Iris pigment epithelial cell (primary cell): ENCODE measurements at regions not wholly inside any gene's neighbourhood (a gene's known extent, or its start where the extent isn't known, plus 50 kb on each side); places are given as distances from the start of the nearest gene placed in this dataset.
"Not testable (repeated sequence)": the region's sequence is repeated elsewhere in the genome, so short reads cannot be mapped to it uniquely, and the experiment has no call there.

Experiments used
- DNase-seq: peaks from one replicate; pipeline ENCODE4 v3.0.0-alpha.2; 2011; ENCODE audit warnings: low read depth

- DNase-seq: peak; percentile 81
Measured at GRCh38 chr5:89556215-89556913, 673.4 kb upstream of the MEF2C start.

- no peak for DNase-seq
Measured at GRCh38 chr5:89546657-89547056, 663.7 kb upstream of the MEF2C start.

- DNase-seq: no peak
Measured at GRCh38 chr5:89545626-89546025, 662.6 kb upstream of the MEF2C start.

- DNase-seq: no peak
Measured at GRCh38 chr5:89545076-89545475, 662.1 kb upstream of the MEF2C start.

- DNase-seq: no peak
Measured at GRCh38 chr5:89542736-89543135, 659.8 kb upstream of the MEF2C start.

GRCh38 chr5:89537800-89538199 is 654.8 kb upstream of the MEF2C start:
- DNase-seq: no peak

GRCh38 chr5:89536020-89536419 is 653.0 kb upstream of the MEF2C start:
- no peak for DNase-seq

- no peak for DNase-seq
Measured at GRCh38 chr5:89535411-89535810, 652.4 kb upstream of the MEF2C start.

GRCh38 chr5:89534331-89534730 is 651.3 kb upstream of the MEF2C start:
- DNase-seq: peak; percentile 4

GRCh38 chr5:89524785-89525184 is 641.8 kb upstream of the MEF2C start:
- DNase-seq: no peak

- not testable (repeated sequence) for DNase-seq
Measured at GRCh38 chr5:89523867-89524266, 640.9 kb upstream of the MEF2C start.

GRCh38 chr5:89520771-89521170 is 637.8 kb upstream of the MEF2C start:
- DNase-seq: no peak

- no peak for DNase-seq
Measured at GRCh38 chr5:89513299-89514044, 630.5 kb upstream of the MEF2C start.

- no peak for DNase-seq
Measured at GRCh38 chr5:89504051-89504450, 621.1 kb upstream of the MEF2C start.

- DNase-seq: no peak
Measured at GRCh38 chr5:89499787-89500186, 616.8 kb upstream of the MEF2C start.

GRCh38 chr5:89498699-89499098 is 615.7 kb upstream of the MEF2C start:
- no peak for DNase-seq

GRCh38 chr5:89493414-89493813 is 610.4 kb upstream of the MEF2C start:
- no peak for DNase-seq

- DNase-seq: no peak
Measured at GRCh38 chr5:89484962-89485361, 602.0 kb upstream of the MEF2C start.

- no peak for DNase-seq
Measured at GRCh38 chr5:89480406-89481007, 597.5 kb upstream of the MEF2C start.

GRCh38 chr5:89478851-89479250 is 595.9 kb upstream of the MEF2C start:
- DNase-seq: no peak

- DNase-seq: no peak
Measured at GRCh38 chr5:89473196-89473595, 590.2 kb upstream of the MEF2C start.

GRCh38 chr5:89471541-89471940 is 588.6 kb upstream of the MEF2C start:
- no peak for DNase-seq

- no peak for DNase-seq
Measured at GRCh38 chr5:89471115-89471514, 588.1 kb upstream of the MEF2C start.
